ENCODE measurements at regions not wholly inside any gene's neighbourhood (a gene's known extent, or its start where the extent isn't known, plus 50 kb on each side); places are given as distances from the start of the nearest gene placed in this dataset.

DNA sequence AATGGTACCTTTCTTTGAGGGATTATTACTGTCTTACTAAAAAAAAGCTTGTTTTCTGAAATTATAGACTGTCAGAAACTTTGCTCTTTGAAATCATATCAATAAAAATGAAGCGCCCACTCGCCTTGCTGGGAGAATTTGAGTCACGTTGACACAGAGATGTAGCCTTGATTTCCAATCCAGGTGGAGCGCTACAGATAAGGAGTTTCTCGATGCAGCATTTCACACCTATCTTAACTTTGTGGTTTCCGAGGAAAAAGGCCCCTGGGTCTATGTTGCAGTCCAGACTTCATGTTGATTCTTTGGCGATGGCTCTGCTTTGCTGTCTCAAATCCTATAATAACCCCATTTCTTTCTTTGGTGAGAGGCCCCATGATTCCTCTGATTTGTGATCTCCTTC is 158.1 kb upstream of the ARG1 start:
- no peak for DNase-seq
- H3K36me3 ChIP-seq, result no peaks in the 10 kb centered on the region
- no peak for TF ChIP-seq CTCF (IDR thresholded peaks at IDR 0.05)

GRCh38 chr6:131418441-131418840 is 154.6 kb upstream of the ARG1 start:
- H3K27me3 ChIP-seq, result no peaks in the 10 kb centered on the region
- DNase-seq, result no peak
- H3K4me1 ChIP-seq, result no peaks in the 10 kb centered on the region
- TF ChIP-seq CTCF (IDR thresholded peaks at IDR 0.05), result no peak
- no peaks in the 10 kb centered on the region for H3K9me3 ChIP-seq
- H3K4me3 ChIP-seq, result no peak overlapping the region
- H3K27ac ChIP-seq, result no peak overlapping the region
- no peaks in the 10 kb centered on the region for H3K36me3 ChIP-seq
- intact Hi-C loops (cut with DNase I; ENCODE audit: low total_unique reads), result no loop called here

More for the DNA sequence above, 158.1 kb upstream of the ARG1 start:
- intact Hi-C loops (cut with DNase I; ENCODE audit: low total_unique reads), result no loop called here
- no peak overlapping the region for H3K4me3 ChIP-seq
- H3K9me3 ChIP-seq, result no peaks in the 10 kb centered on the region
- no peak overlapping the region for H3K27ac ChIP-seq
- H3K27me3 ChIP-seq, result no peaks in the 10 kb centered on the region
- H3K4me1 ChIP-seq, result no peaks in the 10 kb centered on the region

- Histone ChIP-seq H3K27me3 (no peaks in the 10 kb centered on the region), H3K27ac (no peak overlapping the region), H3K4me1 (no peaks in the 10 kb centered on the region), H3K9me3 (no peaks in the 10 kb centered on the region), H3K36me3 (no peaks in the 10 kb centered on the region), H3K4me3 (no peak overlapping the region)
- DNase-seq, result no peak
- TF ChIP-seq CTCF (IDR thresholded peaks at IDR 0.05), result no peak
- intact Hi-C loops (cut with DNase I; ENCODE audit: low total_unique reads), result no loop called here
These were observed 153.3 kb upstream of the ARG1 start for GRCh38 chr6:131419702-131420101.

DNA sequence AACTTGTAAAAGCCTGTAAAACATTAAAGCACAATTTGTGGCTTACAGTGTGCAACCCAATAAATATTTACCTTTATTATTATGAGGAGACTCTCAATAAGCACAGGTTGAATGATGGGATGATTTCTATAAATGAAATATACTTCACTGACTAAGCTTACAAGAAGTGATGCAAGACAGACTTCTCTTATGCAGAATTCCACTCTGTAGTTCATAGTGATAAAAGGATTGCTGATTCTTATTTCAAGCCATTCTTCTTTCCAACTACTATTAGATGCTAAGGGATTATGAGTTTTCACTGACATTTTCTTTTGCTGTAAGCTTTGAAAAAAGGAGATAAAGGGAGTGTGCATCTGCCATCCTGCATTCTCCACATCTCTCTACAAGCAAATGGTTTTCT is 149.0 kb upstream of the ARG1 start:
- Histone ChIP-seq H3K4me1 (no peaks in the 10 kb centered on the region), H3K27me3 (no peaks in the 10 kb centered on the region), H3K27ac (no peak overlapping the region), H3K4me3 (no peak overlapping the region), H3K36me3 (no peaks in the 10 kb centered on the region), H3K9me3 (no peaks in the 10 kb centered on the region)
- TF ChIP-seq CTCF (IDR thresholded peaks at IDR 0.05), result no peak
- intact Hi-C loops (cut with DNase I; ENCODE audit: low total_unique reads), result no loop called here
- no peak for DNase-seq

GRCh38 chr6:131424475-131424874 is 148.6 kb upstream of the ARG1 start:
- DNase-seq, result no peak
- Histone ChIP-seq H3K4me3 (no peak overlapping the region), H3K9me3 (no peaks in the 10 kb centered on the region), H3K27ac (no peak overlapping the region), H3K27me3 (no peaks in the 10 kb centered on the region), H3K36me3 (no peaks in the 10 kb centered on the region), H3K4me1 (no peaks in the 10 kb centered on the region)
- intact Hi-C loops (cut with DNase I; ENCODE audit: low total_unique reads), result no loop called here
- no peak for TF ChIP-seq CTCF (IDR thresholded peaks at IDR 0.05)

- intact Hi-C loops (cut with DNase I; ENCODE audit: low total_unique reads), result no loop called here
- H3K4me1 ChIP-seq, result no peaks in the 10 kb centered on the region
- no peaks in the 10 kb centered on the region for H3K9me3 ChIP-seq
- no peaks in the 10 kb centered on the region for H3K27me3 ChIP-seq
- no peaks in the 10 kb centered on the region for H3K36me3 ChIP-seq
- no peak overlapping the region for H3K4me3 ChIP-seq
- TF ChIP-seq CTCF (IDR thresholded peaks at IDR 0.05), result no peak
- no peak overlapping the region for H3K27ac ChIP-seq
- DNase-seq, result no peak
These were observed 145.5 kb upstream of the ARG1 start for GRCh38 chr6:131427434-131428058.
